GM13976 (cell line): ENCODE measurements at regions not wholly inside any gene's neighbourhood (a gene's known extent, or its start where the extent isn't known, plus 50 kb on each side); places are given as distances from the start of the nearest gene placed in this dataset.
"Not testable (repeated sequence)": the region's sequence is repeated elsewhere in the genome, so short reads cannot be mapped to it uniquely, and the experiment has no call there.

Experiments used
- DNase-seq: peaks from one replicate; pipeline ENCODE4 v3.0.0; 2012; ENCODE audit warnings: low spot score
- in situ Hi-C: fragments of 300-500 bp; cut with MboI; formaldehyde crosslinking; loops from one replicate; pipeline ENCODE4 v1.12.0; 2022; ENCODE audit warnings: low sequenced_read_pairs, mixed read lengths, inconsistent platforms; ENCODE audit not compliant: unreplicated experiment
- TF ChIP-seq, protein P1 (sequence below): IDR thresholded peaks from 2 replicates; pipeline ENCODE4 v1.5.1; 2012; ENCODE audit warnings: borderline replicate concordance, mild to moderate bottlenecking; ENCODE audit not compliant: insufficient read depth; ENCODE audit errors: extremely low read depth, missing control alignments, control extremely low read depth

DNA sequence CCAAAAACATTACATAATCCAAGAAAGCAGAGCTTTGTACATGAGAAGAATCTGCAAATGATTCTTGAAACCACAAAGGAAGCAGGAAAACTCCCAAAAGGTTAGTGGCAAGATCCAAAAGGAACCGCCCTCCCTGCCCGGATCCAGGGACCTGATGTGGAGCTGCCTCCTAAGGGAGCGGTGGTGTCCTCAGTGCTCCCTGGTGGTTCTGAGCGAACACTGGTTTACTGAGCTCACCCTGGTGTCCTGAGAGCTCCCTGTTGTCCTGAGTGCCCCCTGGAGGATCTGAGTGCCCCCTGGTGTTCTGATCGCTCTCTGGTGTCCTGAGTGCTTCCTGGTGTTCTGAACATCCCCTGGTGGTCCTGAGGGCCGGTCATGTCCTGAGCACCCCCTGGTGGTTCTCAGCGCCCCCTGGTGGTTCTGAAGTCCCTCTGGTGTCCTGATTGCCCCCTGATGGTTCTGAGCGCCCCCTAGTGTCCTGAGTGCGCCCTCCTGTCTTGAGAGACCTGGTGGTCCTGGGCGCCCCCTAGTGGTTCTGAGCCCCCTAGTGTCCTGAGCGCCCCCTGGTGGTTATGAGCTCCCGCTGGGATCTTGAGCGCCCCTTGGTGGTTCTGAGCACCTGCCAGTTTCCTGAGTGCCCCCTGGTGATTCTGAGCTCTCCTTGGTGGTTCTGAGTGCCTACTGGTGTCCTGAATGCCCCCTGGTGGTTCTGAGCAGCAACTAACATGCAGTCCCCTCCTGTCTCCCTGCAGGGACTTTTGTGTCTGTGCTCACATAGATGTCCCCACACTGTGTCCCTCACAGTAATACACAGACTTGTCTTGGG lies 891.1 kb downstream of the TMEM121 start:
- peak; percentile 80 for DNase-seq
- in situ Hi-C loops = no loop called here
- TF ChIP-seq, protein P1, sequence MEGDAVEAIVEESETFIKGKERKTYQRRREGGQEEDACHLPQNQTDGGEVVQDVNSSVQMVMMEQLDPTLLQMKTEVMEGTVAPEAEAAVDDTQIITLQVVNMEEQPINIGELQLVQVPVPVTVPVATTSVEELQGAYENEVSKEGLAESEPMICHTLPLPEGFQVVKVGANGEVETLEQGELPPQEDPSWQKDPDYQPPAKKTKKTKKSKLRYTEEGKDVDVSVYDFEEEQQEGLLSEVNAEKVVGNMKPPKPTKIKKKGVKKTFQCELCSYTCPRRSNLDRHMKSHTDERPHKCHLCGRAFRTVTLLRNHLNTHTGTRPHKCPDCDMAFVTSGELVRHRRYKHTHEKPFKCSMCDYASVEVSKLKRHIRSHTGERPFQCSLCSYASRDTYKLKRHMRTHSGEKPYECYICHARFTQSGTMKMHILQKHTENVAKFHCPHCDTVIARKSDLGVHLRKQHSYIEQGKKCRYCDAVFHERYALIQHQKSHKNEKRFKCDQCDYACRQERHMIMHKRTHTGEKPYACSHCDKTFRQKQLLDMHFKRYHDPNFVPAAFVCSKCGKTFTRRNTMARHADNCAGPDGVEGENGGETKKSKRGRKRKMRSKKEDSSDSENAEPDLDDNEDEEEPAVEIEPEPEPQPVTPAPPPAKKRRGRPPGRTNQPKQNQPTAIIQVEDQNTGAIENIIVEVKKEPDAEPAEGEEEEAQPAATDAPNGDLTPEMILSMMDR = peak; percentile 99

- in situ Hi-C loops = no loop called here
- DNase-seq = no peak
- TF ChIP-seq, protein P1 = no peak
Observed at GRCh38 chr14:106419376-106419965, 893.1 kb downstream of the TMEM121 start.

DNA sequence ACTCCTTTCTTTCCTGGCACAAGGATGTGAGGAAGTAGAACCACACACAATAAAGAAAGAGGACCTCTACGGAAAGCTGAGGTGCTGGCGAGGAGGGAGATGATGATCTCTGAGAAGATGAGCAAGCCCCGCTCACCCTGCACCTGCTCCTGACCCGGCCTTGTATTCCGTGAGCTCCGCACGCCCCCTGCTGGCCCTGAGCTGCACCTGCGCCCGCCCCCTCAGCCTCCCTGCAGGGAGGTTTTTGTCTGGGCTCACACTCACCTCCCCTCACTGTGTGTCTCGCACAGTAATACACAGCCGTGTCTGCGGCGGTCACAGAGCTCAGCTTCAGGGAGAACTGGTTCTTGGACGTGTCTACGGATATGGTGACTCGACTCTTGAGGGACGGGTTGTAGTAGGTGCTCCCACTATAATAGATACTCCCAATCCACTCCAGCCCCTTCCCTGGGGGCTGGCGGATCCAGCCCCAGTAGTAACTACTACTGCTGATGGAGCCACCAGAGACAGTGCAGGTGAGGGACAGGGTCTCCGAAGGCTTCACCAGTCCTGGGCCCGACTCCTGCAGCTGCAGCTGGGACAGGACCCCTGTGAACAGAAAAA lies 895.1 kb downstream of the TMEM121 start:
- in situ Hi-C loops, DNase-seq: not testable (repeated sequence)

DNA sequence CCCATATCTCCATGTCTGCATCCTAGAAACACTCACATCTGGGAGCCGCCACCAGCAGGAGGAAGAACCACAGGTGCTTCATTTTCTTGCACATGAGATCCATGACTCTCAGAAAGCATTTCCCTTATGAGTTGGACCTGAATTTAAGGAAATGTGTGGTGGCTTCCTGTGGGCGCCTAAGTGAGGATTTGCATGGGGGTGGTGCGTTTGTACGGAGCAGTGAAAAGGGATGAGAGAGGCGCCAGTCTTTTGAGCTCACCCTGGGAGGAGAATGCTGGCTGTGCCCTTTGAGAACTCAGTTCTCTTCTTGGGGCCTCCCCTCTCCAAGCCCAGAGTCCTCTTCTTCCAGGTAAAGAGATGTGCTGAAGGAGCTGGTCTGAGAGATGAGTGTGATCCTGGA lies 895.7 kb downstream of the TMEM121 start:
- in situ Hi-C loops = no loop called here
- TF ChIP-seq, protein P1 = no peak
- no peak for DNase-seq

DNA sequence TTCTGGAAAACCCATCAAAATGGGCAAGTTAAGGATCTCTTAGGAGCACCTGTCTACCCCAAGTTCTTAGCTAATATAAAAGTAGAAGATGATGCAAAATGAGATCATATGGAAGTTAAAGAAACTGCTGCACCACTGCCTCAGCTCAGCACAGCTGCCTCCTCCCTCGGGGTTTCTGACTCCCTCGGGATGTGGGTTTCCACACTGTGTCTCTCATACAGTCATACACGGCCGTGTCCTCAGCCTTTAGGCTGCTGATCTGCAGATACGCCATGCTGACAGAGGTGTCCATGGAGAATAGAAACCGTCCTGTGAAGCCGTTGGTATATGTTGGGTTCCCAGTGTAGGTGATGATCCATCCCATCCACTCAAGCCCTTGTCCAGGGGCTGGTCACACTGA lies 898.8 kb downstream of the TMEM121 start:
- in situ Hi-C loops, DNase-seq: not testable (repeated sequence)

DNA sequence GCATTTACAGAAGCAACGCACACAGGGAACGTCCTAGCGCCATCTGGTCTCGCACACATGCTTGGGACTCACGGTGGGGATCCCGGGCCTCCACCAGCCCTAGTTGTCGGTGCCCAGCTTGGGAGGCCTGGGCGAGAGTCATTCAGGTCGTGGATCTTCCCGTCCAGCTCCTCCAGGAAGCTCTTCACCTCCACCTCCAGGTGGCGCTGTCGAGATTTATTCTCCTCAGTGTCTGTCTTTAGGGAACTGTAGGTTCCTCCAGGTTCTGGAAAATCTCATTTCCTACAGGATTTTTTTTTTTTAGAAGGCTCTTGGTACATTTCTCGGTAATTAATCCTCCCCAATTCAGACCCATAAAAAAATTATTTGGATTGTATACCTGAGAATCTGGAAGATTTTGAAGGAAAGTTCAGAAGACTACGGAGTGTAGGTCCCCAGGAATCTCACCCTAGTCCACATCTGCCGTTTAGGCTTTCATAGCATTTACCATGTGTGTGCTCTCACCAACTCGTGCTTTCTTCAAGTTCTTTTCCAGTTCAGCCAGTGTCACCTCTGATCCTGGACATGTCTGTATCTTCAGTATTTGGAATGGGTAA lies 910.0 kb downstream of the TMEM121 start:
- TF ChIP-seq, protein P1 = no peak
- DNase-seq = peak; percentile 14
- in situ Hi-C loops = no loop called here

DNA sequence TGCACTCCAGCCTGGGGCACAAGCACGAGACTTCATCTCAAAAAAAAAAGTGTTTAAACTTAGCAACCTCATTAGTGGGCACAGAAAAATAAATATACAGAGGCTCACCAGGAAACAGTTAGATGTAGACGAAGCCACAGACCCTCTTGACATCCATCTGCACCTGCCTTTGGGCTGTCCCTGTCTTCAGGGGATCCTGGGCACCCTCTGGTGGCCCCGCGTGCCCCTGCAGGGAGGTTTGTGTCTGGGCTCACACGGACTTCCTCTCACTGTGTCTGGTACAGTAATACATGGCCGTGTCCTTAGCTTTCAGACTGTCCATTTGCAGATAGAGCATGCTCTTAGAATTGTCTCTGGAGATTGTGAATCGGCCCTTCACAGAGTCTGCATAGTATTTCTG lies 916.5 kb downstream of the TMEM121 start:
- DNase-seq = peak; percentile 19
- in situ Hi-C loops = no loop called here

More for the DNA sequence above, 916.5 kb downstream of the TMEM121 start:
- TF ChIP-seq, protein P1 = no peak
